AG09319 (cell line): ENCODE measurements at regions not wholly inside any gene's neighbourhood (a gene's known extent, or its start where the extent isn't known, plus 50 kb on each side); places are given as distances from the start of the nearest gene placed in this dataset.

Experiments used
- DNase-seq: peaks from one replicate; pipeline ENCODE4 v3.0.0-alpha.2; 2010; ENCODE audit warnings: low read depth; ENCODE audit errors: extremely low read depth
- TF ChIP-seq, protein P1 (sequence below): IDR thresholded peaks from 2 replicates; pipeline ENCODE4 v1.5.1; 2011; ENCODE audit warnings: low read depth, mild to moderate bottlenecking, inconsistent platforms, low read length, moderate library complexity

- TF ChIP-seq, protein P1, sequence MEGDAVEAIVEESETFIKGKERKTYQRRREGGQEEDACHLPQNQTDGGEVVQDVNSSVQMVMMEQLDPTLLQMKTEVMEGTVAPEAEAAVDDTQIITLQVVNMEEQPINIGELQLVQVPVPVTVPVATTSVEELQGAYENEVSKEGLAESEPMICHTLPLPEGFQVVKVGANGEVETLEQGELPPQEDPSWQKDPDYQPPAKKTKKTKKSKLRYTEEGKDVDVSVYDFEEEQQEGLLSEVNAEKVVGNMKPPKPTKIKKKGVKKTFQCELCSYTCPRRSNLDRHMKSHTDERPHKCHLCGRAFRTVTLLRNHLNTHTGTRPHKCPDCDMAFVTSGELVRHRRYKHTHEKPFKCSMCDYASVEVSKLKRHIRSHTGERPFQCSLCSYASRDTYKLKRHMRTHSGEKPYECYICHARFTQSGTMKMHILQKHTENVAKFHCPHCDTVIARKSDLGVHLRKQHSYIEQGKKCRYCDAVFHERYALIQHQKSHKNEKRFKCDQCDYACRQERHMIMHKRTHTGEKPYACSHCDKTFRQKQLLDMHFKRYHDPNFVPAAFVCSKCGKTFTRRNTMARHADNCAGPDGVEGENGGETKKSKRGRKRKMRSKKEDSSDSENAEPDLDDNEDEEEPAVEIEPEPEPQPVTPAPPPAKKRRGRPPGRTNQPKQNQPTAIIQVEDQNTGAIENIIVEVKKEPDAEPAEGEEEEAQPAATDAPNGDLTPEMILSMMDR: no peak
Measured at GRCh38 chr16:52294660-52295059, 252.3 kb downstream of the TOX3 start.

DNA sequence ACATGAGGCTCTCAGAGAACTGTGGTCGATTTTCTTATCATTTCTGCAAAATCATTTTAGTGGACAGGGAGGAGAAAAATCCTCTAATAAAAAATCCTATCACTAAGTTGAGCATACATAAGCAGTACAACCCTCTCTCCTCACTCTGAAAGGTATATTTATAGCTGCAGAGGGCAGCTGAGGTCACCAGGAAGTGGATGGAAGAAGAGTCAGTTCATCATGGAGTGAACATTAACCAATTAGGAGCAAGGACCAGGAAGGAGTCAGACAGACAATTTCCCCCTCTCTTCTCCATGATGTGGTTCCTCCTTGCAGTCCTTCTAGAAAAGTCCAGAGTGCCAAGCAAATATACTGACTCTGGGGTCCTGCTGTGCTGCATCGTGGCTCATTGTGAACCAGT, 253.7 kb downstream of the TOX3 start:
- DNase-seq: no peak
- TF ChIP-seq, protein P1: no peak

More at GRCh38 chr16:52294660-52295059, 252.3 kb downstream of the TOX3 start:
- no peak for DNase-seq

DNA sequence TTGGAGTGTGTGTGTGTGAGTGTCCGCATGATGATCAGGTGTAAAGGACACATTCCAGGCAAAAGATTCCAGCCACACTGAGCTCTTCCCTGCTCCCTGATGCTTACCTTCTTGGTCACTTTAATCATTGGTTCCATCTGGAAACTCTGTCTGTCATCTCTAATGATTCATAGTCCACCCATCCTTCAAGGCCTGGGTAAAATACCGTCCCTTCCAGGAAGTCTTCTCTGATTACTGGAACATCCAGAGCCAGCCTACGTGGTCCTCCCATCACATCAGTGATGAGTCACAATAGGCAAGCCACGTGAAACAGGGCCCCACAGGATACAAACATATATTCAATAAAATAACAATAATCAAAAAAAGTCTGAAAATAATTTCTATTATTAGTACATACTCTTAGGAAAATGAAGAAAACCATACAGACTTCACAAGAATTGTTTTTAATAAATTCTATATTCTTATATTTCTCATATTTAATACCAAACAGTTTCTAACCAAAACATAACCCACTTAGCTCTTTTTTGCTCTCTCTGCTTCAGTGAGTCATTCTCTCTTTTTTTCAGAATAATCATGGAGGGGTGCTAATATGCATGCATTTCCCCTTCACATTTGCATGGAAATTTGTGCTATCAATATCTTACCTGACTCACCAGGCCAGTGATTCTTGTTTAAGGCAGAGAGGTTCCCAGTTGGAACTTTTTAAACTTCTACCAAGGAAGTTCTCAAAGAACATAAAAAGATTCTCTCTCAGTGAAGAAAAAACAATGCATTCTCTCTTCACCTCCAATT, 263.2 kb downstream of the TOX3 start:
- TF ChIP-seq, protein P1: no peak

DNA sequence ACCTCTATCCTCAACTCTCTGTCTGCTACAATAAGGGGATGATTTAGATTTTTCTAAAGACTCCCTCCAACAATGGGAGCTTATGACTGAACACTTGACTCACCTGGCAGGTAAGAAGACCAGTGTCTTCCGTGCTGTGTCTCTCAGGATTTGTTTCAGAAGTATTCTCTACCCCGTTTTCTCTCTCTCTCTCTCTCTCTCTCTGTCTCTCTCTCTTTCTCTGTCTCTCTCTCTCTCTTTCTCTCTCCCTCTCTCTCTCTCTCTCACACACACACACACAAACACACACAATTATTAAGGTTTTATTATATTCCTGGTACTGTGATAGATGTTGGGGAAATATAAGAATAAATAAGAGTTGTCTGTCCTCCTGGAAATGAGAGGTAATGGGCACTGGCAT, 263.9 kb downstream of the TOX3 start:
- TF ChIP-seq, protein P1: no peak

More for the DNA sequence above, 263.2 kb downstream of the TOX3 start:
- no peak for DNase-seq

GRCh38 chr16:52280086-52280485, 266.9 kb downstream of the TOX3 start:
- no peak for DNase-seq
- TF ChIP-seq, protein P1: no peak

More for the DNA sequence above, 263.9 kb downstream of the TOX3 start:
- DNase-seq: no peak

GRCh38 chr16:52271088-52271750, 275.7 kb downstream of the TOX3 start:
- no peak for DNase-seq
- TF ChIP-seq, protein P1: no peak

- no peak for DNase-seq
- TF ChIP-seq, protein P1: no peak
Measured at GRCh38 chr16:52265446-52265861, 281.5 kb downstream of the TOX3 start.
